ENCODE measurements at regions not wholly inside any gene's neighbourhood (a gene's known extent, or its start where the extent isn't known, plus 50 kb on each side); places are given as distances from the start of the nearest gene placed in this dataset.

DNA sequence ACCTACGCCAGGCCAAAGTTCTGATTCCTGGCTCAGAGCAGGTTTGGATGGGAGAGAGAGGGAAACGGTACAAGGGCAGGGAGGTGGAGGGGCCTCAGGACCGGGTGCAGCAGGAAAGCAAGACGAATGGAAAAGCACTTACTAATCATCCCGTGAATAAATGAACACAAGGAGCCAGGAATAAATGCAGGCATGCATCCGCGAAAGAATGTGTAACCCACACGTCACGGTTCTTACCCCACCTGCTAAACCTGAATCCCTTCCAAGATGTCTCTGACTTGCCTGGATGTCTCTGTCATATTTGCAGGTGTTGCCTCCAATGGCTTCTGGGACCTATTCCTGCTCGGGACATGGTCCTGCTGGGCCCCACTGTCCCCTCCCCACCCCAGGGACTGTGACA, 335.2 kb upstream of the RNF32 start:
- no peak overlapping the region for H2AFZ ChIP-seq (ENCODE audit: low read depth, low read length)
- H3K4me3 ChIP-seq (ENCODE audit: low read length): no peak overlapping the region
- no peaks in the 10 kb centered on the region for H3K9me3 ChIP-seq (ENCODE audit: low read length)
- H3K27me3 ChIP-seq (ENCODE audit: insufficient read depth, low read length): peaks cover 8% of the 10 kb centered on the region
- no peaks in the 10 kb centered on the region for H3K36me3 ChIP-seq (ENCODE audit: insufficient read depth, low read length)
- H3K4me1 ChIP-seq (ENCODE audit: insufficient read depth, low read length): no peaks in the 10 kb centered on the region

- H2AFZ ChIP-seq (ENCODE audit: low read depth, low read length): no peak overlapping the region
- H3K27me3 ChIP-seq (ENCODE audit: insufficient read depth, low read length): peaks cover 3% of the 10 kb centered on the region
- no peaks in the 10 kb centered on the region for H3K9me3 ChIP-seq (ENCODE audit: low read length)
- no peaks in the 10 kb centered on the region for H3K36me3 ChIP-seq (ENCODE audit: insufficient read depth, low read length)
- no peak overlapping the region for H3K4me3 ChIP-seq (ENCODE audit: low read length)
- no peaks in the 10 kb centered on the region for H3K4me1 ChIP-seq (ENCODE audit: insufficient read depth, low read length)
These were observed 357.8 kb upstream of the RNF32 start for GRCh38 chr7:156282816-156283215.

GRCh38 chr7:156279635-156280034, 360.9 kb upstream of the RNF32 start:
- Histone ChIP-seq H3K4me3 (ENCODE audit: low read length) (no peak overlapping the region), H3K9me3 (ENCODE audit: low read length) (no peaks in the 10 kb centered on the region), H3K4me1 (ENCODE audit: insufficient read depth, low read length) (no peaks in the 10 kb centered on the region), H2AFZ (ENCODE audit: low read depth, low read length) (no peak overlapping the region), H3K36me3 (ENCODE audit: insufficient read depth, low read length) (no peaks in the 10 kb centered on the region), H3K27me3 (ENCODE audit: insufficient read depth, low read length) (peaks cover 6% of the 10 kb centered on the region)

- H3K4me1 ChIP-seq (ENCODE audit: insufficient read depth, low read length): no peaks in the 10 kb centered on the region
- H3K9me3 ChIP-seq (ENCODE audit: low read length): no peaks in the 10 kb centered on the region
- H2AFZ ChIP-seq (ENCODE audit: low read depth, low read length): no peak overlapping the region
- H3K27me3 ChIP-seq (ENCODE audit: insufficient read depth, low read length): peaks cover 6% of the 10 kb centered on the region
- no peaks in the 10 kb centered on the region for H3K36me3 ChIP-seq (ENCODE audit: insufficient read depth, low read length)
- H3K4me3 ChIP-seq (ENCODE audit: low read length): no peak overlapping the region
These were observed 365.3 kb upstream of the RNF32 start for GRCh38 chr7:156275292-156275691.

- H3K4me3 ChIP-seq (ENCODE audit: low read length): no peak overlapping the region
- H2AFZ ChIP-seq (ENCODE audit: low read depth, low read length): no peak overlapping the region
- H3K4me1 ChIP-seq (ENCODE audit: insufficient read depth, low read length): no peaks in the 10 kb centered on the region
- no peaks in the 10 kb centered on the region for H3K36me3 ChIP-seq (ENCODE audit: insufficient read depth, low read length)
- no peaks in the 10 kb centered on the region for H3K9me3 ChIP-seq (ENCODE audit: low read length)
- H3K27me3 ChIP-seq (ENCODE audit: insufficient read depth, low read length): peaks cover 6% of the 10 kb centered on the region
These were observed 366.0 kb upstream of the RNF32 start for GRCh38 chr7:156274557-156274956.

DNA sequence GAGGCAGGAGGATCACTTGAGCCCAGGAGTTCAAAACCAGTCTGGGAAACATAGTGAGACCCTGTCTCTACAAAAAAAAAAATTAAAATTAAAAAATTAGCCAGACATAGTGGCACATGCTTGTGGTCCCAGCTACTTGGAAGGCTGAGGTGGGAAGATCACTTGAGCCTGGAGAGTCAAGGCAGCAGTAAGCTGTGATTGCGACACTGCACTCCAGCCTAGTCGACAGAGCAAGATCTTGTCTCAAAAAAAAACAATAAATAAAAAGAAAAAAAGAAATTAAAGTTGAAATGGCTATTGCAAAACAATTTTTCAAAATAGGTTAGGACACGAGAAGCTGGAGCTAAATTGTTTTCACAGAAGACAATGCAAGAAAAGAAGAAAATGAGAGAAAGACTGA, 379.0 kb upstream of the RNF32 start:
- Histone ChIP-seq H3K27me3 (ENCODE audit: insufficient read depth, low read length) (no peaks in the 10 kb centered on the region), H2AFZ (ENCODE audit: low read depth, low read length) (no peak overlapping the region), H3K9me3 (ENCODE audit: low read length) (no peaks in the 10 kb centered on the region), H3K4me1 (ENCODE audit: insufficient read depth, low read length) (no peaks in the 10 kb centered on the region), H3K4me3 (ENCODE audit: low read length) (no peak overlapping the region), H3K36me3 (ENCODE audit: insufficient read depth, low read length) (no peaks in the 10 kb centered on the region)

DNA sequence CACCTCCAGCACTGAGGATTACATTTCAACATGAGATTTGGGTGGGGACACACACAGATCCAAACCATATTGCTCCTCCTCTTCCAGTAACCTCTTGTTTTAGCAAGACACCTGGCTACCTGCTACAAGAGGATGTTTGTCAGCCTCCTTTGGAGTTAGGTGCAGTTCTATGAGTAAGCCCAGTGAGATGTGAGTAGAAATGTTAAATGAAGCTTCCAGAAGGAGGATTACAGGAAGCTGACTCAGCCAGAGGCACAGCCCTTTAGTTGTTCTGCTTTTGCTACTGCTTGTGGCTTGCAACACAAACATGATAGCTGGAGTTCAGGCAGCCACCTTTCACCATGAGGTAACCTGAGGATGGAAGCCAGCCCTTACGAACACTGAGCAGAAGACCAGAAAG, 382.7 kb upstream of the RNF32 start:
- Histone ChIP-seq H3K27me3 (ENCODE audit: insufficient read depth, low read length) (no peaks in the 10 kb centered on the region), H3K9me3 (ENCODE audit: low read length) (no peaks in the 10 kb centered on the region), H3K4me3 (ENCODE audit: low read length) (no peak overlapping the region), H3K4me1 (ENCODE audit: insufficient read depth, low read length) (no peaks in the 10 kb centered on the region), H3K36me3 (ENCODE audit: insufficient read depth, low read length) (no peaks in the 10 kb centered on the region), H2AFZ (ENCODE audit: low read depth, low read length) (no peak overlapping the region)

DNA sequence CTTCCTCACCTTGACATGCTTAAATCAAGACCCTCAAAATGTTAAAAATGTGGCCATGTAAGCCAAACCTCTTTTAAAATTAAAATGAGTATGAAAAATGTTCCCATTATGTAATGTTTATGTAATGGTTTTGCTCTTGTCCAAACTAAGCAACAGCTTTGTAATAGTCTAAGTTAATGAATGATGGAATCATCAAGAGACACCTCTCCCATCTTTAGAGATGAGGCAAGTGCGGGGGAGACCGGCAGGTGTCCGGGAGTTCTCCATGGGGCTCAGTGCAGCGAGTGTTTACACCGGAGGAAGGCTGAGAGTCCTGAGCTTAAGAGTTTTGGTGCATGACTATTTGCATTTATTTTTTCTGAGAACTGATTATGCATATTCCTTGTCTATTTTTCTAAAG, 384.9 kb upstream of the RNF32 start:
- no peaks in the 10 kb centered on the region for H3K36me3 ChIP-seq (ENCODE audit: insufficient read depth, low read length)
- H2AFZ ChIP-seq (ENCODE audit: low read depth, low read length): no peak overlapping the region
- peaks cover 3% of the 10 kb centered on the region for H3K27me3 ChIP-seq (ENCODE audit: insufficient read depth, low read length)
- no peaks in the 10 kb centered on the region for H3K4me1 ChIP-seq (ENCODE audit: insufficient read depth, low read length)
- no peaks in the 10 kb centered on the region for H3K9me3 ChIP-seq (ENCODE audit: low read length)
- no peak overlapping the region for H3K4me3 ChIP-seq (ENCODE audit: low read length)

GRCh38 chr7:156251861-156252260, 388.7 kb upstream of the RNF32 start:
- Histone ChIP-seq H3K27me3 (ENCODE audit: insufficient read depth, low read length) (peaks cover 3% of the 10 kb centered on the region), H3K36me3 (ENCODE audit: insufficient read depth, low read length) (no peaks in the 10 kb centered on the region), H3K4me1 (ENCODE audit: insufficient read depth, low read length) (no peaks in the 10 kb centered on the region), H3K4me3 (ENCODE audit: low read length) (no peak overlapping the region), H2AFZ (ENCODE audit: low read depth, low read length) (no peak overlapping the region), H3K9me3 (ENCODE audit: low read length) (no peaks in the 10 kb centered on the region)

GRCh38 chr7:156240532-156240931, 400.0 kb upstream of the RNF32 start:
- no peaks in the 10 kb centered on the region for H3K36me3 ChIP-seq (ENCODE audit: insufficient read depth, low read length)
- H3K4me3 ChIP-seq (ENCODE audit: low read length): no peak overlapping the region
- H3K9me3 ChIP-seq (ENCODE audit: low read length): no peaks in the 10 kb centered on the region
- H3K27me3 ChIP-seq (ENCODE audit: insufficient read depth, low read length): no peaks in the 10 kb centered on the region
- H2AFZ ChIP-seq (ENCODE audit: low read depth, low read length): no peak overlapping the region
- H3K4me1 ChIP-seq (ENCODE audit: insufficient read depth, low read length): no peaks in the 10 kb centered on the region

DNA sequence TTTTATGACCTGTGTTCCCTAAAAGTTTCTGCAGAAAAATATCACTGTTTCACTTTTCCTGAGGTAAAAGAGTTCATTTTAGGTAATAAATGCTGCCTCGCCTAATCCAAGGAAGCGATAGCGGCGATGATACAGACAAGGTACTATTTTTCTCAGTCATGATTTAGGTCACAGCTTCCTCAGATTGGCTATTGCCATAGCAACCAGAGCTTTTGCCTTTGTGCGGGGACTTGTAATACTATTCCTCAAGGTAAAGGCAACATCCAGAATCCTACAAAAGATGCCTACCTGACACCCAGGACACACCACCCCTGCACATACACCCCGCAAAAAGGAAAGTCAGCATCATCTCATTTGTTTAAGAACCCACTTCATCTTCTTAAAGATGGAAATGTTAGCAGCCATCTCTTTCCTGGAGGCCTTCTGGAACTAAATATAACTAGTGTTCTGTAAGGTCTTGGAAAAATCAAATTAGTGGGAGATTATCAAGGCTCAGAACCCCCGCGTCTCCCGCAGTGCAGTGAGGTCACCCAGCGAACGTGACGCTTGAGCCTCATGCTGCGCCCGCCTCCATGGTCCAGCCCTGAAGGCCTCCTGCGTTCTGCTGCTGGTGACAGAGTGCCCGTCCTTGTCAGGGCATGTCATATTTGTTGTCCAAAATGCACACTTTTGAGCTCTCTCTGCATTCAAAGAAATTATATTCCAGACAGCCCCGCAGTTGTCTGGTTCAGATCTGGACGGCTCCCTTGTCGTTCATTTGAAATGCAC, 402.0 kb upstream of the RNF32 start:
- Histone ChIP-seq H3K36me3 (ENCODE audit: insufficient read depth, low read length) (no peaks in the 10 kb centered on the region), H3K4me3 (ENCODE audit: low read length) (no peak overlapping the region), H2AFZ (ENCODE audit: low read depth, low read length) (no peak overlapping the region), H3K4me1 (ENCODE audit: insufficient read depth, low read length) (no peaks in the 10 kb centered on the region), H3K27me3 (ENCODE audit: insufficient read depth, low read length) (no peaks in the 10 kb centered on the region), H3K9me3 (ENCODE audit: low read length) (no peaks in the 10 kb centered on the region)

GRCh38 chr7:156237614-156238013, 403.0 kb upstream of the RNF32 start:
- Histone ChIP-seq H3K4me3 (ENCODE audit: low read length) (no peak overlapping the region), H3K9me3 (ENCODE audit: low read length) (no peaks in the 10 kb centered on the region), H2AFZ (ENCODE audit: low read depth, low read length) (no peak overlapping the region), H3K27me3 (ENCODE audit: insufficient read depth, low read length) (no peaks in the 10 kb centered on the region), H3K36me3 (ENCODE audit: insufficient read depth, low read length) (no peaks in the 10 kb centered on the region), H3K4me1 (ENCODE audit: insufficient read depth, low read length) (no peaks in the 10 kb centered on the region)

- H3K4me3 ChIP-seq (ENCODE audit: low read length): no peak overlapping the region
- H2AFZ ChIP-seq (ENCODE audit: low read depth, low read length): no peak overlapping the region
- no peaks in the 10 kb centered on the region for H3K36me3 ChIP-seq (ENCODE audit: insufficient read depth, low read length)
- H3K27me3 ChIP-seq (ENCODE audit: insufficient read depth, low read length): no peaks in the 10 kb centered on the region
- H3K9me3 ChIP-seq (ENCODE audit: low read length): no peaks in the 10 kb centered on the region
- H3K4me1 ChIP-seq (ENCODE audit: insufficient read depth, low read length): no peaks in the 10 kb centered on the region
These were observed 403.5 kb upstream of the RNF32 start for GRCh38 chr7:156236936-156237599.
